Endothelial cell (in vitro differentiated cells): ENCODE measurements at regions not wholly inside any gene's neighbourhood (a gene's known extent, or its start where the extent isn't known, plus 50 kb on each side); places are given as distances from the start of the nearest gene placed in this dataset.
"Not testable (repeated sequence)": the region's sequence is repeated elsewhere in the genome, so short reads cannot be mapped to it uniquely, and the experiment has no call there.

ENCODE experiments used
- DNase-seq: peaks from one replicate; pipeline ENCODE4 v3.0.0; 2021; ENCODE audit warnings: low spot score
- H3K27ac Mint-ChIP-seq: one replicate; pipeline ENCODE4 v1.8.0; 2021; ENCODE audit warnings: mixed read lengths, inconsistent platforms; ENCODE audit not compliant: unreplicated experiment
- H3K27me3 Mint-ChIP-seq: one replicate; pipeline ENCODE4 v1.8.0; 2021; ENCODE audit warnings: mild to moderate bottlenecking, moderate library complexity, mixed read lengths, inconsistent platforms; ENCODE audit not compliant: unreplicated experiment
- H3K36me3 Mint-ChIP-seq: one replicate; pipeline ENCODE4 v1.8.0; 2021; ENCODE audit warnings: mild to moderate bottlenecking, low read depth, mixed read lengths, inconsistent platforms; ENCODE audit not compliant: unreplicated experiment
- H3K4me1 Mint-ChIP-seq: one replicate; pipeline ENCODE4 v1.8.0; 2021; ENCODE audit warnings: mild to moderate bottlenecking, mixed read lengths, inconsistent platforms; ENCODE audit not compliant: unreplicated experiment
- H3K4me3 Mint-ChIP-seq: one replicate; pipeline ENCODE4 v1.8.0; 2021; ENCODE audit warnings: mild to moderate bottlenecking, mixed read lengths, inconsistent platforms; ENCODE audit not compliant: unreplicated experiment
- H3K9me3 Mint-ChIP-seq: one replicate; pipeline ENCODE4 v1.8.0; 2021; ENCODE audit warnings: mixed read lengths, inconsistent platforms; ENCODE audit not compliant: unreplicated experiment
- CTCF ChIP-seq: fragments of 200-600 bp; sonication (generic); IDR thresholded peaks from one replicate; pipeline ENCODE4 v1.5.0; 2021; ENCODE audit warnings: antibody characterized with exemption; ENCODE audit not compliant: unreplicated experiment

- no peak for DNase-seq
- Mint-ChIP-seq H3K4me1 (peaks cover 8% of the 10 kb centered on the region), H3K36me3 (peaks cover 6% of the 10 kb centered on the region), H3K27me3 (peaks cover 1% of the 10 kb centered on the region), H3K4me3 (no peak overlapping the region), H3K9me3 (no peaks in the 10 kb centered on the region), H3K27ac (no peak overlapping the region)
- no peak for TF ChIP-seq CTCF
Observed at GRCh38 chr1:65541865-65542264, 121.4 kb downstream of the LEPR start.

- not testable (repeated sequence) for H3K36me3 Mint-ChIP-seq, H3K27ac Mint-ChIP-seq, DNase-seq, H3K27me3 Mint-ChIP-seq, H3K9me3 Mint-ChIP-seq, H3K4me1 Mint-ChIP-seq, H3K4me3 Mint-ChIP-seq
Observed at GRCh38 chr1:65542592-65542991, 122.1 kb downstream of the LEPR start.

- not testable (repeated sequence) for H3K27me3 Mint-ChIP-seq, H3K4me1 Mint-ChIP-seq
Observed at GRCh38 chr1:65550306-65551010, 130.0 kb downstream of the LEPR start.

GRCh38 chr1:65552484-65552883 lies 132.0 kb downstream of the LEPR start:
- H3K36me3 Mint-ChIP-seq = peaks cover 15% of the 10 kb centered on the region
- DNase-seq, H3K4me3 Mint-ChIP-seq, H3K27ac Mint-ChIP-seq, H3K27me3 Mint-ChIP-seq, H3K4me1 Mint-ChIP-seq: not testable (repeated sequence)
- peaks cover 14% of the 10 kb centered on the region for H3K9me3 Mint-ChIP-seq

More at GRCh38 chr1:65550306-65551010, 130.0 kb downstream of the LEPR start:
- H3K27ac Mint-ChIP-seq, DNase-seq: not testable (repeated sequence)
- Mint-ChIP-seq H3K9me3 (peaks cover 14% of the 10 kb centered on the region), H3K4me3 (peak overlapping the region; percentile 22), H3K36me3 (peaks cover 15% of the 10 kb centered on the region)

GRCh38 chr1:65554086-65554764 lies 133.8 kb downstream of the LEPR start:
- Mint-ChIP-seq H3K36me3 (peaks cover 15% of the 10 kb centered on the region), H3K9me3 (peaks cover 14% of the 10 kb centered on the region)
- DNase-seq, H3K27ac Mint-ChIP-seq, H3K4me1 Mint-ChIP-seq, H3K27me3 Mint-ChIP-seq, H3K4me3 Mint-ChIP-seq: not testable (repeated sequence)

GRCh38 chr1:65554829-65555228 lies 134.4 kb downstream of the LEPR start:
- peaks cover 15% of the 10 kb centered on the region for H3K36me3 Mint-ChIP-seq
- peaks cover 6% of the 10 kb centered on the region for H3K4me1 Mint-ChIP-seq
- no peak for DNase-seq
- no peak overlapping the region for H3K27ac Mint-ChIP-seq
- no peak for TF ChIP-seq CTCF
- H3K27me3 Mint-ChIP-seq = peaks cover 6% of the 10 kb centered on the region
- H3K4me3 Mint-ChIP-seq = no peak overlapping the region
- peaks cover 14% of the 10 kb centered on the region for H3K9me3 Mint-ChIP-seq

- H3K36me3 Mint-ChIP-seq = no peaks in the 10 kb centered on the region
- no peak overlapping the region for H3K4me3 Mint-ChIP-seq
- H3K27me3 Mint-ChIP-seq = peaks cover 2% of the 10 kb centered on the region
- DNase-seq = no peak
- H3K9me3 Mint-ChIP-seq = no peaks in the 10 kb centered on the region
- TF ChIP-seq CTCF = no peak
- no peak overlapping the region for H3K27ac Mint-ChIP-seq
- no peaks in the 10 kb centered on the region for H3K4me1 Mint-ChIP-seq
Observed at GRCh38 chr1:65558215-65558614, 137.7 kb downstream of the LEPR start.
